HAP-1 (cell line): ENCODE measurements at regions not wholly inside any gene's neighbourhood (a gene's known extent, or its start where the extent isn't known, plus 50 kb on each side); places are given as distances from the start of the nearest gene placed in this dataset.
A peak's percentile ranks its signal among the peaks of the same experiment; 100 is the strongest.

ENCODE experiments used
- DNase-seq, 2 experiments: peaks; one replicate each; pipeline ENCODE4 v3.0.0-alpha.2; 2016 to 2020; ENCODE audit warnings: low spot score in 2 of 2
- H3K27me3 ChIP-seq: fragments of 250-450 bp; sonication (Bioruptor Pico); 2 replicates; pipeline ENCODE4 v1.5.1; 2020; ENCODE audit warnings: low read depth, mild to moderate bottlenecking, moderate library complexity
- H3K36me3 ChIP-seq: fragments of 250-450 bp; sonication (Bioruptor Pico); replicated peaks from 2 replicates; pipeline ENCODE4 v1.5.1; 2020; ENCODE audit warnings: mild to moderate bottlenecking
- H3K4me1 ChIP-seq: fragments of 250-450 bp; sonication (Bioruptor Pico); 2 replicates; pipeline ENCODE4 v1.5.1; 2020; ENCODE audit warnings: mild to moderate bottlenecking
- H3K4me3 ChIP-seq: fragments of 250-450 bp; sonication (Bioruptor Pico); 2 replicates; pipeline ENCODE4 v1.5.1; 2020; ENCODE audit warnings: mild to moderate bottlenecking, moderate library complexity
- H3K9me3 ChIP-seq: fragments of 250-450 bp; sonication (Bioruptor Pico); 2 replicates; pipeline ENCODE4 v1.5.1; 2020; ENCODE audit warnings: mild to moderate bottlenecking, moderate library complexity
- in situ Hi-C: fragments of 300-500 bp; cut with MboI; formaldehyde crosslinking; loops from 3 replicates; pipeline ENCODE4 v1.14.3; 2020; ENCODE audit warnings: low sequenced_read_pairs, inconsistent platforms, mixed read lengths

GRCh38 chr11:104672897-104673296 lies 225.4 kb downstream of the CASP12 start:
- no peaks in the 10 kb centered on the region for H3K9me3 ChIP-seq
- H3K27me3 ChIP-seq, result no peaks in the 10 kb centered on the region
- H3K36me3 ChIP-seq, result no peaks in the 10 kb centered on the region
- in situ Hi-C loops, result no loop called here
- H3K4me3 ChIP-seq, result no peak overlapping the region
- no peak for DNase-seq
- H3K4me1 ChIP-seq, result no peaks in the 10 kb centered on the region

- in situ Hi-C loops, result no loop called here
- Histone ChIP-seq H3K4me3 (no peak overlapping the region), H3K9me3 (no peaks in the 10 kb centered on the region), H3K27me3 (no peaks in the 10 kb centered on the region), H3K4me1 (no peaks in the 10 kb centered on the region), H3K36me3 (no peaks in the 10 kb centered on the region)
- peak in 1 of 2 experiments; percentile 5 for DNase-seq
Measured at GRCh38 chr11:104668797-104669463, 229.3 kb downstream of the CASP12 start.

DNA sequence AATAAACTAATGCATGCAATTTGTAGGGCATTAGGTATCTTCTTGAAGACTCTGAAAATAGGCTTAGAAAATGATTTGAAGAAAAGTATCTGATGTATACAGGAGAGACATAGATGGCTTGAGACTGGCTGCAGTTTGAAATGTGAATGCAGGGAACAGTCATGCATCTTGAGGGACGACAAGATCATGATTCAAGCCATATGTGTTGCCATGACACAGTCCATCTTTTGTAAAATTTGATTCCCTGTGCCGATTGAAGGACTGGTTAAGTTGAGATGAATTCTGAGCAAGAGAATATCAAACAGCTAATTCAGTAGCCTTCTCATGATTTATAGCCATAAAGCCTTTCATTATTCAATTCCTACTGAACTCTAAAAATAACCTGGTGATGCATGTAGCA lies 231.6 kb downstream of the CASP12 start:
- H3K4me1 ChIP-seq, result no peaks in the 10 kb centered on the region
- no peak for DNase-seq
- in situ Hi-C loops, result no loop called here

GRCh38 chr11:104665641-104666040 lies 232.6 kb downstream of the CASP12 start:
- Histone ChIP-seq H3K4me3 (no peak overlapping the region), H3K4me1 (no peaks in the 10 kb centered on the region), H3K27me3 (no peaks in the 10 kb centered on the region), H3K9me3 (no peaks in the 10 kb centered on the region), H3K36me3 (no peaks in the 10 kb centered on the region)
- in situ Hi-C loops, result no loop called here
- DNase-seq, result no peak

More for the DNA sequence above, 231.6 kb downstream of the CASP12 start:
- Histone ChIP-seq H3K27me3 (no peaks in the 10 kb centered on the region), H3K4me3 (no peak overlapping the region), H3K9me3 (no peaks in the 10 kb centered on the region), H3K36me3 (no peaks in the 10 kb centered on the region)

- no peak for DNase-seq
- H3K36me3 ChIP-seq, result no peaks in the 10 kb centered on the region
- no peaks in the 10 kb centered on the region for H3K9me3 ChIP-seq
- H3K4me3 ChIP-seq, result no peak overlapping the region
- no peaks in the 10 kb centered on the region for H3K27me3 ChIP-seq
- in situ Hi-C loops, result no loop called here
- H3K4me1 ChIP-seq, result no peaks in the 10 kb centered on the region
Measured at GRCh38 chr11:104663190-104664140, 234.8 kb downstream of the CASP12 start.

DNA sequence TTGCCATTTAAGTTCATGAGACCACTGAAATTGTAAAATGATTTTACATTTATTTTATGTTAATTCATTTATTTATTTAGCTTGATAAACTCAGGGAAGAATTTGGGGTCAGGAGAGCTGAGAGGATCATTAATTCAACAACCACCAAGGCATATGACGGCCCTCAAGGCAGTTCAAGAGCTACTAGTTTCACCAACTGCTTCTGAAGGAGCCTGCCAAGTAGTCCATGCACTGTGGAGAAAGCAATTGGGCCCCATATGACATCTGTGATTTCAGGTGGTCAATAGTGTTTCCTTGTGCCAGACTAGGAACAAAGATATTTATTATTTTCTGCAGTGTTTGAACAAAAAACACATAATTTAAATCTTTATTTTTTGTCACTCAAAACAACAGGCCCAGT lies 236.4 kb downstream of the CASP12 start:
- no peaks in the 10 kb centered on the region for H3K36me3 ChIP-seq
- DNase-seq, result no peak
- no peaks in the 10 kb centered on the region for H3K9me3 ChIP-seq
- in situ Hi-C loops, result no loop called here
- no peak overlapping the region for H3K4me3 ChIP-seq
- no peaks in the 10 kb centered on the region for H3K27me3 ChIP-seq
- H3K4me1 ChIP-seq, result no peaks in the 10 kb centered on the region

GRCh38 chr11:104661471-104661870 lies 236.8 kb downstream of the CASP12 start:
- DNase-seq, result no peak
- Histone ChIP-seq H3K4me3 (no peak overlapping the region), H3K27me3 (no peaks in the 10 kb centered on the region), H3K36me3 (no peaks in the 10 kb centered on the region), H3K9me3 (no peaks in the 10 kb centered on the region), H3K4me1 (no peaks in the 10 kb centered on the region)
- in situ Hi-C loops, result no loop called here

GRCh38 chr11:104658177-104658576 lies 240.1 kb downstream of the CASP12 start:
- in situ Hi-C loops, result no loop called here
- Histone ChIP-seq H3K27me3 (no peaks in the 10 kb centered on the region), H3K4me1 (no peaks in the 10 kb centered on the region), H3K36me3 (no peaks in the 10 kb centered on the region), H3K9me3 (no peaks in the 10 kb centered on the region), H3K4me3 (no peak overlapping the region)
- no peak for DNase-seq

- Histone ChIP-seq H3K36me3 (no peaks in the 10 kb centered on the region), H3K27me3 (no peaks in the 10 kb centered on the region), H3K9me3 (no peaks in the 10 kb centered on the region), H3K4me3 (no peak overlapping the region), H3K4me1 (no peaks in the 10 kb centered on the region)
- in situ Hi-C loops, result no loop called here
- DNase-seq, result no peak
Measured at GRCh38 chr11:104657083-104657482, 241.2 kb downstream of the CASP12 start.

- no peak overlapping the region for H3K4me3 ChIP-seq
- in situ Hi-C loops, result no loop called here
- H3K36me3 ChIP-seq, result no peaks in the 10 kb centered on the region
- H3K4me1 ChIP-seq, result no peaks in the 10 kb centered on the region
- no peaks in the 10 kb centered on the region for H3K27me3 ChIP-seq
- H3K9me3 ChIP-seq, result no peaks in the 10 kb centered on the region
- DNase-seq, result no peak
Measured at GRCh38 chr11:104655066-104655465, 243.2 kb downstream of the CASP12 start.

DNA sequence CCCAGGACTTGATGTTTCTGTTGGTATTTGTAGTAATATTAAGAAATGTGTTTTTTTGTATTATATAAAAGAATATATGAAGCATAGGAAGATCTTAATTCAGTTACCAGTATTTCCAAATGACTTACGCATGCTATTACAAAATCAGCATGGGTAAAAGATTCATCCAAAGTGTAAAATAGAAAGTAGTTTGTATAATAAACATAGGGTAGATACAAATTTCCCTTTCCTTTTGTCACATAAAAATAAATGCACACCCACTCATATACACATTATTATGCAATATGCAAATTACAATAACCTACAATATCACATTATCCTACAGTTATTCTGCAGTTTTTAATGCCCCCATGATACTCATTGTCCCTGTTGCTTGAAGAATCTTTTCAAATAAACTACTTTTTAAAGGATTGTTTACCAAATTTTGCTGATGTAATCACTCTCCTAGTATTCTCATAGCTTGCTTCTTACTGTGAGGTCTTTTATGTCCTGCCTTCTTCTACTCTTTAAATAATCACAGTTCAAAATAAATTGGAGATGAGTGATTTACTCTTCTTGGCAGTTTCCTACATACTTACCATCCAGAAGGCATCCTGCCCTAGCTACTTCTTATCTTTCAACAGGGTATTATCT lies 244.0 kb downstream of the CASP12 start:
- in situ Hi-C loops, result no loop called here
- H3K36me3 ChIP-seq, result no peaks in the 10 kb centered on the region
- H3K27me3 ChIP-seq, result no peaks in the 10 kb centered on the region
- no peaks in the 10 kb centered on the region for H3K9me3 ChIP-seq
- DNase-seq, result no peak
- no peaks in the 10 kb centered on the region for H3K4me1 ChIP-seq
- H3K4me3 ChIP-seq, result no peak overlapping the region

- H3K27me3 ChIP-seq, result no peaks in the 10 kb centered on the region
- in situ Hi-C loops, result no loop called here
- H3K4me1 ChIP-seq, result no peaks in the 10 kb centered on the region
- no peak for DNase-seq
- H3K36me3 ChIP-seq, result no peaks in the 10 kb centered on the region
- H3K9me3 ChIP-seq, result no peaks in the 10 kb centered on the region
- no peak overlapping the region for H3K4me3 ChIP-seq
Measured at GRCh38 chr11:104653407-104653806, 244.9 kb downstream of the CASP12 start.

DNA sequence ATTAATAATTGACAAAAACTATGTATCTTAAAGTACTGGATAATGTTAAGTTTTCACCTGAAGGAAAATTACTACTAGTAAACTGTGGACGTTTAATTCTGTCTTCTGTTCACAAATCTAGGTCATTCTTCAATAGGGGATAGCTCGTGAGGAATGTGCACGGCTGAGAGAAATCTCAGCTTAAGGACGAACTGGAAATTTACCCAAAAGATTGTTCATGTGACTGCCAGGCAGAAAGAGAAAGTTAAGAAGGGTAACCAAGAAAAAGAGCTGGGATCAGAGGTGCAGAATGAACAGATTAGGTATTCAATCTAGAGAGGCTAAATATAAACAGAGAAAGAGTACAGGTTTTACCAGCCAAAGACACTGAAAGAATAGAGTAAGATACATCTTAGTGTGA lies 245.3 kb downstream of the CASP12 start:
- no peaks in the 10 kb centered on the region for H3K9me3 ChIP-seq
- H3K36me3 ChIP-seq, result no peaks in the 10 kb centered on the region
- DNase-seq, result no peak
- no peaks in the 10 kb centered on the region for H3K4me1 ChIP-seq
- no peaks in the 10 kb centered on the region for H3K27me3 ChIP-seq
- no peak overlapping the region for H3K4me3 ChIP-seq
- in situ Hi-C loops, result no loop called here

GRCh38 chr11:104650234-104650633 lies 248.0 kb downstream of the CASP12 start:
- DNase-seq, result peak in 1 of 2 experiments; percentile 9
- in situ Hi-C loops, result no loop called here
- H3K4me1 ChIP-seq, result no peaks in the 10 kb centered on the region
- no peak overlapping the region for H3K4me3 ChIP-seq
- H3K36me3 ChIP-seq, result no peaks in the 10 kb centered on the region
- H3K9me3 ChIP-seq, result no peaks in the 10 kb centered on the region
- no peaks in the 10 kb centered on the region for H3K27me3 ChIP-seq
